ENCODE measurements at regions not wholly inside any gene's neighbourhood (a gene's known extent, or its start where the extent isn't known, plus 50 kb on each side); places are given as distances from the start of the nearest gene placed in this dataset.

DNA sequence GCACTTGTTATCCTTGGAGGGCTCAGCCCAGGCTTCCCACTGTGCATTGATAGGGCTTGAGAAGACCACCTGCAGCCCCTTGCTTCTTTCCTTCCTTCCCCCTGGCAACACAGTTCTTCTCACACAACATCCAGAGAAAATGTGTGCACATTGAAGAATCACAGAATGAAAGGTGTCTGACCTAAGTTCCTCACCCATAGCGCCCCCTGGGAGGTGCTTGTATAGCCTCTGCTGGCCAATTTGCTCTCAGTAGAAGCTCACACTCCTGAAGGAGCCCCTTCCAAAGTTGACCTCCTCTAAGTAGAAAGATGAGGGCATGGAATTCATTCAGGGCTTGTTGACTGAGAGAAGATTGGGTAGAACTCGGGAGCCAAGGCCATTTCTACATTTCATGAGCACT lies 758.4 kb upstream of the KLHL29 start:
- WGBS (ENCODE audit: low lambda C conversion rate), result 0% methylated on average over 2 of the region's 2 CpGs
- Histone ChIP-seq H3K27me3 (ENCODE audit: control insufficient read depth in 1 of 2, insufficient read depth in 2 of 2, low read length in 2 of 2) (no peaks in the 10 kb centered on the region), H3K27ac (ENCODE audit: extremely low read length, insufficient read depth, low read length) (no peak overlapping the region), H3K9ac (ENCODE audit: insufficient read depth, low read depth, low read length) (no peak overlapping the region), H3K4me2 (ENCODE audit: low read depth, low read length) (no peak overlapping the region), H4K20me1 (ENCODE audit: insufficient read depth, low read length) (no peaks in the 10 kb centered on the region), H3K4me1 (ENCODE audit: insufficient read depth, low read length) (no peaks in the 10 kb centered on the region), H3K4me3 (replicated peaks in 1 of 3; ENCODE audit: insufficient read depth in 1 of 3, low read depth in 2 of 3, low read length in 3 of 3) (no peak overlapping the region), H3K79me2 (ENCODE audit: insufficient read depth, low read length) (no peaks in the 10 kb centered on the region), H2AFZ (ENCODE audit: low read length) (no peak overlapping the region), H3K9me3 (ENCODE audit: low read length) (peaks cover 59% of the 10 kb centered on the region), H3K36me3 (replicated peaks in 1 of 2; ENCODE audit: control insufficient read depth in 1 of 2, insufficient read depth in 2 of 2, low read length in 2 of 2) (no peaks in the 10 kb centered on the region)
- DNase-seq (ENCODE audit: low spot score) (no peak), FAIRE-seq (no peak), ATAC-seq (no peak)
- in situ Hi-C loops (cut with HindIII; ENCODE audit: extremely low pct_ligation_motif_present, low pct_unique_long_range_greater_than_20kb) (no loop called here), intact Hi-C loops (cut with micrococcal nuclease; ENCODE audit: unreplicated experiment) (no loop called here)
- no peak for TF ChIP-seq ZNF264 (CRISPR knock-in tag; IDR thresholded peaks at IDR 0.05)
- CTCF ChIA-PET (ENCODE audit: low intra/inter-chr PET ratio, low total read pairs), result no interaction called here
- POLR2A ChIA-PET, result no interaction called here
- BruUV-seq (replicated peaks), result no TSS peak

- 0% methylated on average over 1 of the region's 2 CpGs for WGBS (ENCODE audit: low lambda C conversion rate)
- intact Hi-C loops (cut with micrococcal nuclease; ENCODE audit: unreplicated experiment), result no loop called here
- FAIRE-seq, result no peak
Measured at GRCh38 chr2:22628221-22628620, 756.8 kb upstream of the KLHL29 start.

More at GRCh38 chr2:22628221-22628620, 756.8 kb upstream of the KLHL29 start:
- Histone ChIP-seq H3K4me1 (ENCODE audit: insufficient read depth, low read length) (no peaks in the 10 kb centered on the region), H3K9ac (ENCODE audit: insufficient read depth, low read depth, low read length) (no peak overlapping the region), H3K4me3 (replicated peaks in 1 of 3; ENCODE audit: insufficient read depth in 1 of 3, low read depth in 2 of 3, low read length in 3 of 3) (no peak overlapping the region), H2AFZ (ENCODE audit: low read length) (no peak overlapping the region), H3K27me3 (ENCODE audit: control insufficient read depth in 1 of 2, insufficient read depth in 2 of 2, low read length in 2 of 2) (no peaks in the 10 kb centered on the region), H3K79me2 (ENCODE audit: insufficient read depth, low read length) (no peaks in the 10 kb centered on the region), H3K4me2 (ENCODE audit: low read depth, low read length) (no peak overlapping the region), H4K20me1 (ENCODE audit: insufficient read depth, low read length) (no peaks in the 10 kb centered on the region), H3K9me3 (ENCODE audit: low read length) (peaks cover 65% of the 10 kb centered on the region), H3K27ac (ENCODE audit: extremely low read length, insufficient read depth, low read length) (no peak overlapping the region), H3K36me3 (replicated peaks in 1 of 2; ENCODE audit: control insufficient read depth in 1 of 2, insufficient read depth in 2 of 2, low read length in 2 of 2) (no peaks in the 10 kb centered on the region)
- no peak for ATAC-seq
- BruUV-seq (replicated peaks), result no TSS peak
- CTCF ChIA-PET (ENCODE audit: low intra/inter-chr PET ratio, low total read pairs), result no interaction called here
- in situ Hi-C loops (cut with HindIII; ENCODE audit: extremely low pct_ligation_motif_present, low pct_unique_long_range_greater_than_20kb), result no loop called here
- POLR2A ChIA-PET, result no interaction called here
- no peak for DNase-seq (ENCODE audit: low spot score)
- TF ChIP-seq MEIS2 (CRISPR knock-in tag; IDR thresholded peaks at IDR 0.05), result no peak
- TF ChIP-seq, protein P1, sequence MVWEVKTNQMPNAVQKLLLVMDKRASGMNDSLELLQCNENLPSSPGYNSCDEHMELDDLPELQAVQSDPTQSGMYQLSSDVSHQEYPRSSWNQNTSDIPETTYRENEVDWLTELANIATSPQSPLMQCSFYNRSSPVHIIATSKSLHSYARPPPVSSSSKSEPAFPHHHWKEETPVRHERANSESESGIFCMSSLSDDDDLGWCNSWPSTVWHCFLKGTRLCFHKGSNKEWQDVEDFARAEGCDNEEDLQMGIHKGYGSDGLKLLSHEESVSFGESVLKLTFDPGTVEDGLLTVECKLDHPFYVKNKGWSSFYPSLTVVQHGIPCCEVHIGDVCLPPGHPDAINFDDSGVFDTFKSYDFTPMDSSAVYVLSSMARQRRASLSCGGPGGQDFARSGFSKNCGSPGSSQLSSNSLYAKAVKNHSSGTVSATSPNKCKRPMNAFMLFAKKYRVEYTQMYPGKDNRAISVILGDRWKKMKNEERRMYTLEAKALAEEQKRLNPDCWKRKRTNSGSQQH (CRISPR knock-in tag; IDR thresholded peaks at IDR 0.05; ENCODE audit: low read depth), result no peak
- no peak for TF ChIP-seq CBX2 (IDR thresholded peaks at IDR 0.05; ENCODE audit: low read depth, low read length)
- TF ChIP-seq CBX2 (CRISPR knock-in tag; IDR thresholded peaks at IDR 0.05; ENCODE audit: low read depth), result no peak
- no peak for TF ChIP-seq GMEB1 (CRISPR knock-in tag; IDR thresholded peaks at IDR 0.05; ENCODE audit: borderline replicate concordance)
- no peak for TF ChIP-seq ZNF34 (CRISPR knock-in tag; IDR thresholded peaks at IDR 0.05; ENCODE audit: borderline replicate concordance)
- TF ChIP-seq JUND (CRISPR knock-in tag; IDR thresholded peaks at IDR 0.05), result no peak
- TF ChIP-seq SALL1 (CRISPR knock-in tag; IDR thresholded peaks at IDR 0.05), result no peak
- no peak for TF ChIP-seq ZNF589 (CRISPR knock-in tag; conservative IDR thresholded peaks at IDR 0.05)
- no peak for TF ChIP-seq ZNF446 (CRISPR knock-in tag; IDR thresholded peaks at IDR 0.05)
- no peak for TF ChIP-seq SP5 (CRISPR knock-in tag; IDR thresholded peaks at IDR 0.05; ENCODE audit: borderline replicate concordance, low read depth)
- no peak for TF ChIP-seq HDAC6 (IDR thresholded peaks at IDR 0.05; ENCODE audit: low read depth, low read length)
- TF ChIP-seq ZNF547 (CRISPR knock-in tag; IDR thresholded peaks at IDR 0.05), result no peak
- TF ChIP-seq ZIK1 (CRISPR knock-in tag; IDR thresholded peaks at IDR 0.05; ENCODE audit: borderline replicate concordance, low read depth), result no peak

Data from HepG2 (cell line).